CD14-positive monocyte (primary cell): ENCODE measurements at regions not wholly inside any gene's neighbourhood (a gene's known extent, or its start where the extent isn't known, plus 50 kb on each side); places are given as distances from the start of the nearest gene placed in this dataset.

Experiments used
- DNase-seq, 3 donors: peaks; one replicate each; pipeline ENCODE4 v3.0.0-alpha.2; 2011 to 2022
- H2AFZ ChIP-seq: 2 replicates; pipeline ENCODE4 v1.6.0; 2012; ENCODE audit warnings: mild to moderate bottlenecking, low read depth, low read length, inconsistent platforms; ENCODE audit not compliant: insufficient read depth, poor library complexity, severe bottlenecking
- H3K27ac ChIP-seq, 2 donors: 1 replicate in 1 of 2; 2 replicates in 1 of 2; pipeline ENCODE4 v1.5.1; 2012 to 2013; ENCODE audit warnings: low read length in 2 of 2, control low read depth in 1 of 2, inconsistent platforms in 1 of 2, low read depth in 1 of 2, mild to moderate bottlenecking in 1 of 2
- H3K27me3 ChIP-seq, 2 donors: one replicate each; pipeline versions ENCODE4 v1.6.0 to v1.6.1; 2011 to 2013; ENCODE audit warnings: low read length in 2 of 2; ENCODE audit not compliant: control insufficient read depth in 2 of 2, insufficient read depth in 2 of 2
- H3K36me3 ChIP-seq, 2 donors: replicated peaks in 1 of 2; 1 replicate in 1 of 2; 2 replicates in 1 of 2; pipeline versions ENCODE4 v1.5.1 to v1.6.1; 2012 to 2013; ENCODE audit warnings: low read length in 2 of 2, control low read depth in 1 of 2, inconsistent platforms in 1 of 2, mild to moderate bottlenecking in 1 of 2; ENCODE audit not compliant: insufficient read depth in 2 of 2, control insufficient read depth in 1 of 2
- H3K4me1 ChIP-seq, 2 donors: 1 replicate in 1 of 2; 2 replicates in 1 of 2; pipeline versions ENCODE4 v1.5.1 to v1.6.1; 2012 to 2013; ENCODE audit warnings: low read length in 2 of 2, control low read depth in 1 of 2, inconsistent platforms in 1 of 2, mild to moderate bottlenecking in 1 of 2, moderate library complexity in 1 of 2; ENCODE audit not compliant: insufficient read depth in 2 of 2, control insufficient read depth in 1 of 2
- H3K4me2 ChIP-seq: replicated peaks from 2 replicates; pipeline ENCODE3; 2012; ENCODE audit warnings: low read length, moderate library complexity, mild to moderate bottlenecking; ENCODE audit not compliant: poor library complexity, severe bottlenecking; ENCODE audit errors: extremely low read depth
- H3K4me3 ChIP-seq, 3 experiments: fragments of 200-600 bp in 1 of 3; sonication (generic) in 1 of 3; replicated peaks in 1 of 3; 1 replicate in 2 of 3; 2 replicates in 1 of 3; pipeline ENCODE4 v1.5.1; 2011 to 2013; ENCODE audit warnings: low read length in 3 of 3, mild to moderate bottlenecking in 3 of 3, control low read depth in 2 of 3, low read depth in 2 of 3, inconsistent platforms in 1 of 3, moderate library complexity in 1 of 3
- H3K79me2 ChIP-seq: 2 replicates; pipeline ENCODE4 v1.6.0; 2012; ENCODE audit warnings: mild to moderate bottlenecking, control low read depth, inconsistent platforms, low read length, moderate library complexity; ENCODE audit not compliant: insufficient read depth
- H3K9ac ChIP-seq: 2 replicates; pipeline ENCODE4 v1.6.0; 2017; ENCODE audit warnings: low read length, mild to moderate bottlenecking; ENCODE audit not compliant: insufficient read depth, poor library complexity, severe bottlenecking
- H3K9me3 ChIP-seq, 2 donors: replicated peaks in 1 of 2; 1 replicate in 1 of 2; 2 replicates in 1 of 2; pipeline versions ENCODE4 v1.5.1 to v1.6.1; 2012 to 2013; ENCODE audit warnings: low read length in 2 of 2, control low read depth in 1 of 2; ENCODE audit not compliant: control insufficient read depth in 1 of 2, insufficient read depth in 1 of 2
- H4K20me1 ChIP-seq: 2 replicates; pipeline ENCODE4 v1.6.0; 2012; ENCODE audit warnings: mild to moderate bottlenecking, low read length, control low read depth, moderate library complexity; ENCODE audit not compliant: insufficient read depth
- H3K27ac Mint-ChIP-seq, 7 donors: one replicate each; pipeline ENCODE4 v1.8.0; 2020; ENCODE audit warnings: mild to moderate bottlenecking in 7 of 7, mixed read lengths in 7 of 7, moderate library complexity in 6 of 7, inconsistent platforms in 2 of 7
- H3K27me3 Mint-ChIP-seq, 3 donors: one replicate each; pipeline ENCODE4 v1.8.0; 2021 to 2022; ENCODE audit warnings: low read depth in 3 of 3, mild to moderate bottlenecking in 3 of 3, mixed read lengths in 3 of 3, moderate library complexity in 3 of 3, inconsistent platforms in 1 of 3
- H3K36me3 Mint-ChIP-seq, 2 donors: one replicate each; pipeline ENCODE4 v1.8.0; 2020; ENCODE audit warnings: mixed read lengths in 2 of 2, inconsistent platforms in 1 of 2, mild to moderate bottlenecking in 1 of 2
- H3K4me1 Mint-ChIP-seq: one replicate; pipeline ENCODE4 v1.8.0; 2020; ENCODE audit warnings: mild to moderate bottlenecking, mixed read lengths
- H3K4me3 Mint-ChIP-seq, 2 donors: one replicate each; pipeline ENCODE4 v1.8.0; 2020; ENCODE audit warnings: mild to moderate bottlenecking in 2 of 2, mixed read lengths in 2 of 2, moderate library complexity in 1 of 2
- H3K9me3 Mint-ChIP-seq, 7 donors: one replicate each; pipeline ENCODE4 v1.8.0; 2020 to 2022; ENCODE audit warnings: mixed read lengths in 7 of 7, mild to moderate bottlenecking in 6 of 7, moderate library complexity in 6 of 7, inconsistent platforms in 2 of 7
- WGBS: methylation state at CpG from one replicate; pipeline ENCODE4 v1.1.5; 2013; ENCODE audit warnings: missing lambda C conversion rate; ENCODE audit not compliant: insufficient coverage; 5-methylcytosine and 5-hydroxymethylcytosine counted together
- intact Hi-C, 2 donors: fragments of 100-400 bp; cut with micrococcal nuclease; formaldehyde crosslinking; loops; one replicate each; pipeline versions ENCODE4 v1.15.0 to v1.15.1; 2023
- TF ChIP-seq, protein P1 (sequence below): fragments of 200-600 bp; IDR thresholded peaks from one replicate; pipeline ENCODE4 v1.8.0; 2022; ENCODE audit warnings: antibody characterized with exemption, mild to moderate bottlenecking

DNA sequence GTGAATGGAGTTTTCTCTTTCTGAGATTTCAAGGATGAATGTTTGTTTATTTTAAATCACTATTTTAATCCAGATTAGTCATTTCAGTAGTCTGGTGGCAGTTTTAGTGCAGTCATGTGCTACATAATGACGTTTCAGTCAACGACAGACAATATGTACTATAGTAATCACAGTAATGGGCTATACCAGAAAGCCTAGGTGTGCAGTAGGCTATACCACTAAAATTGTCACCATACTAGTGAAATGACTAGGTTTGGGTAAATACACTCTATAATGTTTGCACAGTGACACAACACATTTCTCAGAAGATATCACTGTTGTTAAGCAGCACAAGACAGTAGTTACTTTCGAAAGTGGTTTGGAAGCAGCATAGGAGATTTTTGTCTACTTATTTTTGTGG, 203.1 kb downstream of the ETNK1 start:
- intact Hi-C loops, result no loop called here
- Histone ChIP-seq H3K4me2 (no peak overlapping the region), H3K9ac (no peak overlapping the region), H3K9me3 (peaks cover 0 to 8% of the 10 kb centered on the region in 2 donors), H3K79me2 (no peaks in the 10 kb centered on the region), H3K4me3 (no peak overlapping the region), H3K27ac (no peak overlapping the region), H3K36me3 (no peaks in the 10 kb centered on the region), H3K4me1 (no peaks in the 10 kb centered on the region), H4K20me1 (no peaks in the 10 kb centered on the region), H3K27me3 (no peaks in the 10 kb centered on the region), H2AFZ (no peak overlapping the region)
- no peaks in the 10 kb centered on the region for H3K27me3 Mint-ChIP-seq
- TF ChIP-seq, protein P1, sequence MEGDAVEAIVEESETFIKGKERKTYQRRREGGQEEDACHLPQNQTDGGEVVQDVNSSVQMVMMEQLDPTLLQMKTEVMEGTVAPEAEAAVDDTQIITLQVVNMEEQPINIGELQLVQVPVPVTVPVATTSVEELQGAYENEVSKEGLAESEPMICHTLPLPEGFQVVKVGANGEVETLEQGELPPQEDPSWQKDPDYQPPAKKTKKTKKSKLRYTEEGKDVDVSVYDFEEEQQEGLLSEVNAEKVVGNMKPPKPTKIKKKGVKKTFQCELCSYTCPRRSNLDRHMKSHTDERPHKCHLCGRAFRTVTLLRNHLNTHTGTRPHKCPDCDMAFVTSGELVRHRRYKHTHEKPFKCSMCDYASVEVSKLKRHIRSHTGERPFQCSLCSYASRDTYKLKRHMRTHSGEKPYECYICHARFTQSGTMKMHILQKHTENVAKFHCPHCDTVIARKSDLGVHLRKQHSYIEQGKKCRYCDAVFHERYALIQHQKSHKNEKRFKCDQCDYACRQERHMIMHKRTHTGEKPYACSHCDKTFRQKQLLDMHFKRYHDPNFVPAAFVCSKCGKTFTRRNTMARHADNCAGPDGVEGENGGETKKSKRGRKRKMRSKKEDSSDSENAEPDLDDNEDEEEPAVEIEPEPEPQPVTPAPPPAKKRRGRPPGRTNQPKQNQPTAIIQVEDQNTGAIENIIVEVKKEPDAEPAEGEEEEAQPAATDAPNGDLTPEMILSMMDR, result no peak
- no CpG with 5 or more reads among the region's 3 CpGs for WGBS
- no peak overlapping the region for H3K4me3 Mint-ChIP-seq
- DNase-seq, result no peak
- peaks cover 10 to 28% (median 18%) of the 10 kb centered on the region in 7 donors for H3K9me3 Mint-ChIP-seq
- H3K4me1 Mint-ChIP-seq, result no peaks in the 10 kb centered on the region
- H3K36me3 Mint-ChIP-seq, result no peaks in the 10 kb centered on the region
- no peak overlapping the region for H3K27ac Mint-ChIP-seq

DNA sequence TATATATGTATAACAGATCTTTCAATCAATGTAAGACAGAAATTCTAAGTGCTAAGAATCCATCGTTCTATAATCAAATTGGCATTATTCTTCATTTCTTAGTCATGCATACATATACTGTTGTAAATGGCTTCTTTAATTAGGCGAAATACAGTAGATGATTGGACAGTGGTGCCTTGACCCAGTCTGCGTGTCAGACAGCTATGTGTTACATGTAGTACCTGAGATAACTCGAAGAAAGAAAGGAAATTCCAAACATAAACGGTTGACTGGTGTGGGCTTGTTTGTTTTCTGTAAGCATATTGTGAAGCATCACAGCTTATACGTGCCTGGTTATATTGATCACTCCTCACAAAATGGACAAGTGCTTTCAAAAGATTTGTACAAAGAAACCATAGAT, 210.5 kb downstream of the ETNK1 start:
- no peak overlapping the region for H3K4me3 Mint-ChIP-seq
- Histone ChIP-seq H3K27me3 (no peaks in the 10 kb centered on the region), H3K79me2 (no peaks in the 10 kb centered on the region), H3K4me2 (no peak overlapping the region), H4K20me1 (no peaks in the 10 kb centered on the region), H3K4me1 (no peaks in the 10 kb centered on the region), H3K27ac (no peak overlapping the region), H3K4me3 (no peak overlapping the region), H3K36me3 (no peaks in the 10 kb centered on the region), H3K9me3 (no peaks in the 10 kb centered on the region), H3K9ac (no peak overlapping the region), H2AFZ (no peak overlapping the region)
- H3K27me3 Mint-ChIP-seq, result peaks cover 0 to 3% (median 0%) of the 10 kb centered on the region in 3 donors
- no peaks in the 10 kb centered on the region for H3K4me1 Mint-ChIP-seq
- DNase-seq, result no peak
- intact Hi-C loops, result no loop called here
- H3K27ac Mint-ChIP-seq, result no peak overlapping the region
- H3K36me3 Mint-ChIP-seq, result no peaks in the 10 kb centered on the region
- TF ChIP-seq, protein P1, result no peak
- peaks cover 2 to 13% (median 9%) of the 10 kb centered on the region in 7 donors for H3K9me3 Mint-ChIP-seq
- 100% methylated on average over 1 of the region's 6 CpGs for WGBS
